GM23338 (cell line): ENCODE measurements at regions not wholly inside any gene's neighbourhood (a gene's known extent, or its start where the extent isn't known, plus 50 kb on each side); places are given as distances from the start of the nearest gene placed in this dataset.

Experiments
- ATAC-seq: fragments of 200-7000 bp; cut with Tn5 transposase; 3 replicates; pipeline ENCODE4 v1.9.1; 2020
- DNase-seq: peaks from one replicate; pipeline ENCODE4 v3.0.0-alpha.2; 2015; ENCODE audit warnings: low spot score
- H2AFZ ChIP-seq: fragments of 200-600 bp; sonication (generic); 2 replicates; pipeline ENCODE4 v1.8.0; 2016; ENCODE audit warnings: antibody characterized with exemption, mild to moderate bottlenecking, moderate library complexity
- H3F3A ChIP-seq: fragments of 200-600 bp; sonication (generic); replicated peaks from 2 replicates; pipeline ENCODE4 v1.8.0; 2017; ENCODE audit warnings: antibody characterized with exemption, mixed run types, low read depth
- H3K27ac ChIP-seq: fragments of 200-600 bp; sonication (generic); 2 replicates; pipeline ENCODE4 v1.6.1; 2016; ENCODE audit warnings: low read depth
- H3K27me3 ChIP-seq: fragments of 200-600 bp; sonication (generic); 2 replicates; pipeline ENCODE4 v1.8.0; 2016; ENCODE audit warnings: mild to moderate bottlenecking, mixed run types, moderate library complexity; ENCODE audit not compliant: insufficient read depth
- H3K36me3 ChIP-seq: fragments of 200-600 bp; sonication (generic); 2 replicates; pipeline ENCODE4 v1.8.0; 2016; ENCODE audit warnings: mild to moderate bottlenecking; ENCODE audit not compliant: insufficient read depth
- H3K4me1 ChIP-seq: fragments of 200-600 bp; sonication (generic); 2 replicates; pipeline ENCODE4 v1.8.0; 2016; ENCODE audit warnings: mild to moderate bottlenecking, moderate library complexity; ENCODE audit not compliant: insufficient read depth
- H3K4me2 ChIP-seq: fragments of 200-600 bp; sonication (generic); 2 replicates; pipeline ENCODE4 v1.7.1; 2017; ENCODE audit warnings: mixed run types
- H3K4me3 ChIP-seq: fragments of 200-600 bp; sonication (generic); 2 replicates; pipeline ENCODE4 v1.6.1; 2016; ENCODE audit warnings: mixed run types
- H3K79me2 ChIP-seq: fragments of 200-600 bp; sonication (generic); replicated peaks from 2 replicates; pipeline ENCODE4 v1.8.0; 2017; ENCODE audit warnings: mild to moderate bottlenecking; ENCODE audit not compliant: insufficient read depth
- H3K9me2 ChIP-seq: fragments of 200-600 bp; sonication (generic); 2 replicates; pipeline ENCODE4 v1.8.0; 2017; ENCODE audit not compliant: insufficient read depth
- H4K20me1 ChIP-seq: fragments of 200-600 bp; sonication (generic); replicated peaks from 2 replicates; pipeline ENCODE4 v1.8.0; 2017; ENCODE audit warnings: mild to moderate bottlenecking; ENCODE audit not compliant: insufficient read depth
- H3K27ac Mint-ChIP-seq: 2 replicates; pipeline ENCODE4 v1.8.0; 2020; ENCODE audit warnings: inconsistent platforms, mild to moderate bottlenecking, moderate library complexity, mixed read lengths
- H3K27me3 Mint-ChIP-seq: 3 replicates; pipeline ENCODE4 v1.8.0; 2022; ENCODE audit warnings: low read depth, mild to moderate bottlenecking, moderate library complexity, mixed read lengths, inconsistent platforms; ENCODE audit not compliant: insufficient read depth, poor library complexity
- H3K36me3 Mint-ChIP-seq: 3 replicates; pipeline ENCODE4 v1.8.0; 2021; ENCODE audit warnings: low read depth, mild to moderate bottlenecking, inconsistent platforms, moderate library complexity, mixed read lengths
- H3K4me1 Mint-ChIP-seq: 3 replicates; pipeline ENCODE4 v1.8.0; 2020; ENCODE audit warnings: mild to moderate bottlenecking, inconsistent platforms, mixed read lengths
- H3K4me3 Mint-ChIP-seq: 3 replicates; pipeline ENCODE4 v1.8.0; 2021; ENCODE audit warnings: moderate library complexity, mild to moderate bottlenecking, inconsistent platforms, mixed read lengths
- H3K9me3 Mint-ChIP-seq: 3 replicates; pipeline ENCODE4 v1.8.0; 2020; ENCODE audit warnings: moderate library complexity, mild to moderate bottlenecking, inconsistent platforms, mixed read lengths
- CREB1 ChIP-seq: fragments of 250-450 bp; sonication (Bioruptor Pico); IDR thresholded peaks from 2 replicates; pipeline ENCODE4 v1.5.0; 2020; ENCODE audit warnings: low read depth, mild to moderate bottlenecking, moderate library complexity
- EZH2 ChIP-seq: fragments of 200-600 bp; sonication (generic); IDR thresholded peaks from one replicate; pipeline ENCODE4 v1.8.0; 2017; ENCODE audit warnings: antibody characterized with exemption, mild to moderate bottlenecking, low read depth; ENCODE audit not compliant: unreplicated experiment
- EZH2phosphoT487 ChIP-seq: fragments of 200-600 bp; sonication (generic); IDR thresholded peaks from one replicate; pipeline ENCODE4 v1.8.1; 2018; ENCODE audit warnings: antibody characterized with exemption; ENCODE audit not compliant: unreplicated experiment
- NANOG ChIP-seq: IDR thresholded peaks from 2 replicates; pipeline ENCODE4 v1.6.1; 2016; ENCODE audit warnings: antibody characterized with exemption, borderline replicate concordance
- POLR2AphosphoS5 ChIP-seq: IDR thresholded peaks from 2 replicates; pipeline ENCODE4 v1.6.1; 2016; ENCODE audit warnings: antibody characterized with exemption, low read depth
- ZNF114 ChIP-seq: fragments of 250-450 bp; sonication (Bioruptor Pico); IDR thresholded peaks from 2 replicates; pipeline ENCODE4 v1.5.0; 2020; ENCODE audit warnings: mild to moderate bottlenecking, moderate library complexity
- ZNF331 ChIP-seq: fragments of 250-450 bp; sonication (Bioruptor Pico); IDR thresholded peaks from 2 replicates; pipeline ENCODE4 v1.5.0; 2020; ENCODE audit warnings: low read depth, mild to moderate bottlenecking, moderate library complexity
- TF ChIP-seq, protein P1 (sequence below): fragments of 250-450 bp; sonication (Bioruptor Pico); IDR thresholded peaks from 2 replicates; pipeline ENCODE4 v1.5.0; 2020; ENCODE audit warnings: mild to moderate bottlenecking, moderate library complexity
- TF ChIP-seq, protein P2 (sequence below): IDR thresholded peaks from 2 replicates; pipeline ENCODE4 v1.6.1; 2016; ENCODE audit warnings: antibody characterized with exemption

DNA sequence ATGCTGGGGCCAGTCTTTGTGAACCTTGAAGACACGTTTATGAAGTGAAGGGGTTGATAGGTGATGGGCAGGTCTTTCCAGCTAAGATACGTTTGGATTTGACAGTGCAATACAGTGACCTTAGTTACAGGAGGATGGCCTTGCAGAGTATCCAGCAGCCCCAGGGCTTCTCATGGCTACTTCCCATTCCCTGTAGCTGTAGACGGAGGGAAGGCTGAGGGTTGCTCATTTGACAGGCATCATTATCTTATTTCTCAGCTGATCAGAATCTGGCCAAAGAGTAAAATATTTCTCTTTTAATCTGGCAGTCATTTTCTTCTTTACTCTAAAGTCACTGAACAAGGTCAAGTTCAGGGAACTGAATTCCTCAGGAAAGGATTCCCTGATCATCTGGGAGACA is 85.1 kb upstream of the RMDN2 start:
- peaks cover 7% of the 10 kb centered on the region; the same call in 1 of the 2 replicates for H3K4me1 ChIP-seq
- ATAC-seq, result no peak
- H3K4me3 ChIP-seq, result no peak overlapping the region
- H3K4me3 Mint-ChIP-seq, result no peak overlapping the region
- H3K36me3 ChIP-seq, result no peaks in the 10 kb centered on the region
- no peaks in the 10 kb centered on the region for H3K36me3 Mint-ChIP-seq
- peaks cover 15% of the 10 kb centered on the region for H3K4me1 Mint-ChIP-seq
- H3K27ac ChIP-seq, result no peak overlapping the region
- no peaks in the 10 kb centered on the region for H3K9me3 Mint-ChIP-seq
- no peak overlapping the region for H3K27ac Mint-ChIP-seq
- H3K27me3 ChIP-seq, result no peaks in the 10 kb centered on the region
- H3K79me2 ChIP-seq, result no peaks in the 10 kb centered on the region
- DNase-seq, result no peak
- peaks cover 3% of the 10 kb centered on the region for H3K27me3 Mint-ChIP-seq
- no peak overlapping the region for H2AFZ ChIP-seq
- no peak for TF ChIP-seq EZH2phosphoT487
- no peak for TF ChIP-seq POLR2AphosphoS5
- TF ChIP-seq ZNF114 (CRISPR knock-in tag), result no peak
- TF ChIP-seq EZH2, result no peak
- TF ChIP-seq, protein P1, sequence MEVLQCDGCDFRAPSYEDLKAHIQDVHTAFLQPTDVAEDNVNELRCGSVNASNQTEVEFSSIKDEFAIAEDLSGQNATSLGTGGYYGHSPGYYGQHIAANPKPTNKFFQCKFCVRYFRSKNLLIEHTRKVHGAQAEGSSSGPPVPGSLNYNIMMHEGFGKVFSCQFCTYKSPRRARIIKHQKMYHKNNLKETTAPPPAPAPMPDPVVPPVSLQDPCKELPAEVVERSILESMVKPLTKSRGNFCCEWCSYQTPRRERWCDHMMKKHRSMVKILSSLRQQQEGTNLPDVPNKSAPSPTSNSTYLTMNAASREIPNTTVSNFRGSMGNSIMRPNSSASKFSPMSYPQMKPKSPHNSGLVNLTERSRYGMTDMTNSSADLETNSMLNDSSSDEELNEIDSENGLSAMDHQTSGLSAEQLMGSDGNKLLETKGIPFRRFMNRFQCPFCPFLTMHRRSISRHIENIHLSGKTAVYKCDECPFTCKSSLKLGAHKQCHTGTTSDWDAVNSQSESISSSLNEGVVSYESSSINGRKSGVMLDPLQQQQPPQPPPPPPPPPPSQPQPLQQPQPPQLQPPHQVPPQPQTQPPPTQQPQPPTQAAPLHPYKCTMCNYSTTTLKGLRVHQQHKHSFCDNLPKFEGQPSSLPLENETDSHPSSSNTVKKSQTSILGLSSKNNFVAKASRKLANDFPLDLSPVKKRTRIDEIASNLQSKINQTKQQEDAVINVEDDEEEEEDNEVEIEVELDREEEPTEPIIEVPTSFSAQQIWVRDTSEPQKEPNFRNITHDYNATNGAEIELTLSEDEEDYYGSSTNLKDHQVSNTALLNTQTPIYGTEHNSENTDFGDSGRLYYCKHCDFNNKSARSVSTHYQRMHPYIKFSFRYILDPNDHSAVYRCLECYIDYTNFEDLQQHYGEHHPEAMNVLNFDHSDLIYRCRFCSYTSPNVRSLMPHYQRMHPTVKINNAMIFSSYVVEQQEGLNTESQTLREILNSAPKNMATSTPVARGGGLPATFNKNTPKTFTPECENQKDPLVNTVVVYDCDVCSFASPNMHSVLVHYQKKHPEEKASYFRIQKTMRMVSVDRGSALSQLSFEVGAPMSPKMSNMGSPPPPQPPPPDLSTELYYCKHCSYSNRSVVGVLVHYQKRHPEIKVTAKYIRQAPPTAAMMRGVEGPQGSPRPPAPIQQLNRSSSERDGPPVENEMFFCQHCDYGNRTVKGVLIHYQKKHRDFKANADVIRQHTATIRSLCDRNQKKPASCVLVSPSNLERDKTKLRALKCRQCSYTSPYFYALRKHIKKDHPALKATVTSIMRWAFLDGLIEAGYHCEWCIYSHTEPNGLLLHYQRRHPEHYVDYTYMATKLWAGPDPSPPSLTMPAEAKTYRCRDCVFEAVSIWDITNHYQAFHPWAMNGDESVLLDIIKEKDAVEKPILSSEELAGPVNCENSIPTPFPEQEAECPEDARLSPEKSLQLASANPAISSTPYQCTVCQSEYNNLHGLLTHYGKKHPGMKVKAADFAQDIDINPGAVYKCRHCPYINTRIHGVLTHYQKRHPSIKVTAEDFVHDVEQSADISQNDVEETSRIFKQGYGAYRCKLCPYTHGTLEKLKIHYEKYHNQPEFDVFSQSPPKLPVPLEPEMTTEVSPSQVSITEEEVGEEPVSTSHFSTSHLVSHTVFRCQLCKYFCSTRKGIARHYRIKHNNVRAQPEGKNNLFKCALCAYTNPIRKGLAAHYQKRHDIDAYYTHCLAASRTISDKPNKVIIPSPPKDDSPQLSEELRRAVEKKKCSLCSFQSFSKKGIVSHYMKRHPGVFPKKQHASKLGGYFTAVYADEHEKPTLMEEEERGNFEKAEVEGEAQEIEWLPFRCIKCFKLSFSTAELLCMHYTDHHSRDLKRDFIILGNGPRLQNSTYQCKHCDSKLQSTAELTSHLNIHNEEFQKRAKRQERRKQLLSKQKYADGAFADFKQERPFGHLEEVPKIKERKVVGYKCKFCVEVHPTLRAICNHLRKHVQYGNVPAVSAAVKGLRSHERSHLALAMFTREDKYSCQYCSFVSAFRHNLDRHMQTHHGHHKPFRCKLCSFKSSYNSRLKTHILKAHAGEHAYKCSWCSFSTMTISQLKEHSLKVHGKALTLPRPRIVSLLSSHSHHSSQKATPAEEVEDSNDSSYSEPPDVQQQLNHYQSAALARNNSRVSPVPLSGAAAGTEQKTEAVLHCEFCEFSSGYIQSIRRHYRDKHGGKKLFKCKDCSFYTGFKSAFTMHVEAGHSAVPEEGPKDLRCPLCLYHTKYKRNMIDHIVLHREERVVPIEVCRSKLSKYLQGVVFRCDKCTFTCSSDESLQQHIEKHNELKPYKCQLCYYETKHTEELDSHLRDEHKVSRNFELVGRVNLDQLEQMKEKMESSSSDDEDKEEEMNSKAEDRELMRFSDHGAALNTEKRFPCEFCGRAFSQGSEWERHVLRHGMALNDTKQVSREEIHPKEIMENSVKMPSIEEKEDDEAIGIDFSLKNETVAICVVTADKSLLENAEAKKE (CRISPR knock-in tag), result no peak
- no peak for TF ChIP-seq ZNF331 (CRISPR knock-in tag)
- no peak for TF ChIP-seq NANOG
- TF ChIP-seq, protein P2, sequence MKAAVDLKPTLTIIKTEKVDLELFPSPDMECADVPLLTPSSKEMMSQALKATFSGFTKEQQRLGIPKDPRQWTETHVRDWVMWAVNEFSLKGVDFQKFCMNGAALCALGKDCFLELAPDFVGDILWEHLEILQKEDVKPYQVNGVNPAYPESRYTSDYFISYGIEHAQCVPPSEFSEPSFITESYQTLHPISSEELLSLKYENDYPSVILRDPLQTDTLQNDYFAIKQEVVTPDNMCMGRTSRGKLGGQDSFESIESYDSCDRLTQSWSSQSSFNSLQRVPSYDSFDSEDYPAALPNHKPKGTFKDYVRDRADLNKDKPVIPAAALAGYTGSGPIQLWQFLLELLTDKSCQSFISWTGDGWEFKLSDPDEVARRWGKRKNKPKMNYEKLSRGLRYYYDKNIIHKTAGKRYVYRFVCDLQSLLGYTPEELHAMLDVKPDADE, result no peak
- no peak for TF ChIP-seq CREB1 (CRISPR knock-in tag)
- no peaks in the 10 kb centered on the region for H4K20me1 ChIP-seq
- no peak overlapping the region for H3K4me2 ChIP-seq
- H3F3A ChIP-seq, result no peaks in the 10 kb centered on the region
- 0 out of 2 replicates have a peak, but pooled peaks cover 2% of the 10 kb centered on the region for H3K9me2 ChIP-seq
